Choroid plexus epithelial cell (primary cell): ENCODE measurements at regions not wholly inside any gene's neighbourhood (a gene's known extent, or its start where the extent isn't known, plus 50 kb on each side); places are given as distances from the start of the nearest gene placed in this dataset.

Source experiments
- DNase-seq: peaks from one replicate; pipeline ENCODE4 v3.0.0-alpha.2; 2010; ENCODE audit warnings: low read depth
- H3K4me3 ChIP-seq: 2 replicates; pipeline ENCODE4 v1.5.1; 2011; ENCODE audit warnings: low read depth, mild to moderate bottlenecking, control low read depth, low read length, moderate library complexity
- TF ChIP-seq, protein P1 (sequence below): conservative IDR thresholded peaks from 2 replicates; pipeline ENCODE4 v1.5.1; 2011; ENCODE audit warnings: low read depth, mild to moderate bottlenecking, control low read depth, inconsistent platforms, low read length, moderate library complexity

DNA sequence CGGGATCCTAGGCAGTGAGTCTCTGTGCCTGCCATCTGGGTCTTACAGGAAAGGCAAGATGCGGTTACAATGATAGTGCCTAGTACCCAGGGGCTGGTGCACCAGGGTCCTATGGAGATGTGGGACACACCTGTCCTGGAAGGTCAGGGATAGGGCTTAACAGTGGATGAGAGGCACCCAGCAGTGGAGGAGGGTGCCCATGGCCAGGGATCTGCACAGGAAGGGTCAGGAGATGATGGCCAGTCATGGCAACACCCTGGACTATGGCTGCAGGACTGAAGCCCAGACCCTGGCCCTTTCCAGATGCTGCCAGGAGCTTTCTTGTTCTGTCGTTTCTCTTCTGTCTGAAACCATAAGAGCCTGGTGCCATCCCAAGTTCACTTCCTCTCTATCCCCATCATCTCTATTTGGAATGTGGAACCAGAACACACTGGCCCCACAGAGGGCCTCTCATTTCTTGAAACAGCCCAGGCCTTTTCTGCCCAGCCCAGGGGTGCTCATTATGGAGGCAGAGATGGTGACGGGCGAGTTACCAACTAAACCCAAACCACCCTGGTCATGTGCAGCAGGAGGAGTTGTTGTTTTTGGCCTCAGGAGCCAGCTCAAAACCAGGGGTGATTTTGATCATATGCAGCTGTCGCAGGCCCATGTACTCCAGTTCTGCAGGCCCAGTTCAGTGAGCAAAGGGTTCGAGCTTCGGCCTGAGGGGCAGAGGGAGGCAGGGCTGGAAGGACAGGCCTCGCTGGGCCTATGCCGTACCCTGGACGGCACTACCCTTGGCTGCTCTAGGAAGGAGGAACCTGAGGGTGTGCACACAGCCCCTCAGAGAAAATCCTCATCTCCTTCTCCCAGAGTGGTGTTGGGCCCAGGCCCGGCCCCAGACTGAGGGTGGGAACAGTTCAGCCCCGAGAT, 52.6 kb upstream of the GDF10 start:
- no peak overlapping the region for H3K4me3 ChIP-seq
- no peak for DNase-seq
- TF ChIP-seq, protein P1, sequence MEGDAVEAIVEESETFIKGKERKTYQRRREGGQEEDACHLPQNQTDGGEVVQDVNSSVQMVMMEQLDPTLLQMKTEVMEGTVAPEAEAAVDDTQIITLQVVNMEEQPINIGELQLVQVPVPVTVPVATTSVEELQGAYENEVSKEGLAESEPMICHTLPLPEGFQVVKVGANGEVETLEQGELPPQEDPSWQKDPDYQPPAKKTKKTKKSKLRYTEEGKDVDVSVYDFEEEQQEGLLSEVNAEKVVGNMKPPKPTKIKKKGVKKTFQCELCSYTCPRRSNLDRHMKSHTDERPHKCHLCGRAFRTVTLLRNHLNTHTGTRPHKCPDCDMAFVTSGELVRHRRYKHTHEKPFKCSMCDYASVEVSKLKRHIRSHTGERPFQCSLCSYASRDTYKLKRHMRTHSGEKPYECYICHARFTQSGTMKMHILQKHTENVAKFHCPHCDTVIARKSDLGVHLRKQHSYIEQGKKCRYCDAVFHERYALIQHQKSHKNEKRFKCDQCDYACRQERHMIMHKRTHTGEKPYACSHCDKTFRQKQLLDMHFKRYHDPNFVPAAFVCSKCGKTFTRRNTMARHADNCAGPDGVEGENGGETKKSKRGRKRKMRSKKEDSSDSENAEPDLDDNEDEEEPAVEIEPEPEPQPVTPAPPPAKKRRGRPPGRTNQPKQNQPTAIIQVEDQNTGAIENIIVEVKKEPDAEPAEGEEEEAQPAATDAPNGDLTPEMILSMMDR = no peak

- no peak overlapping the region for H3K4me3 ChIP-seq
- DNase-seq = no peak
- TF ChIP-seq, protein P1 = no peak
Observed at GRCh38 chr10:47248386-47249090, 51.5 kb upstream of the GDF10 start.

DNA sequence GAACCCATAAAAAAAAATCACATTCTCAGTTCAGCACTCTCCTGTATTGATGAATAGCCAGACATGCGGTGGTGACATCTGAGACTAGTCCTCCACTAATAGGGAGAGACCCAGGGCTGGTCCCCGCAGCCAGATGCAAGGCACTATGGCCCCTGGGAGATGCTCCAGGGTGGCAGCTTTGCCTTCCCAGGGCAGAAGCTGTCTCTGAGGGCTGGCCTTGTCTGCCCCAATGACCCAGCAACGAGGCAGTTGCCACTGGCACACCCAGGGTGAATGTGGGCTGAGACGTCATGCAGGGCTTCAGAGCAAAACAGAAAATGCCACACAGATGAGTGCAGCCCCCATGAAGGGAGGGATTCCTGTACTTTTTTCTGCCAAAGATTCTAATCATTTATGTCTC, 50.1 kb upstream of the GDF10 start:
- TF ChIP-seq, protein P1 = no peak
- no peak for DNase-seq
- no peak overlapping the region for H3K4me3 ChIP-seq
